ENCODE measurements at regions not wholly inside any gene's neighbourhood (a gene's known extent, or its start where the extent isn't known, plus 50 kb on each side); places are given as distances from the start of the nearest gene placed in this dataset.

DNA sequence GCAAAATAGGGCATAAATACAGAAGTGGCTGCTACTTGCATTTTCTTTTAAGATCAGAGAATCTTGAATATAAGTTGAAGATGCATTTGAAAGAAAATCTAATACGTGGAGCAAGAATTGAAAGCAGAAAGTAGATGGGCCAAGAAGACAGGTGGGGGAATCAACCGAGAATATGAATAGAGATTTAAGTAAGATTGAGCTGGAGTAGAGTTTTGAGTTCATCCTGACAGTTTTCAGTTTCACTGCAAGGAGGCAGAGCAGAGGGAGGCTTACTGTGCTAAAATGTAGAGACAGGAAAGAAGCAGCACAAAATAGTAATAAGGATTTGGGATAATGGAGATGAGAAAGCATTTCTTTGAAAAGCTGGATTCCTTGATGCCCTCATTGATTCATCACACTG lies 214.5 kb downstream of the GJA1 start:
- H3K4me3 ChIP-seq (ENCODE audit: low read depth, low read length), result no peak overlapping the region
- TF ChIP-seq, protein P1, sequence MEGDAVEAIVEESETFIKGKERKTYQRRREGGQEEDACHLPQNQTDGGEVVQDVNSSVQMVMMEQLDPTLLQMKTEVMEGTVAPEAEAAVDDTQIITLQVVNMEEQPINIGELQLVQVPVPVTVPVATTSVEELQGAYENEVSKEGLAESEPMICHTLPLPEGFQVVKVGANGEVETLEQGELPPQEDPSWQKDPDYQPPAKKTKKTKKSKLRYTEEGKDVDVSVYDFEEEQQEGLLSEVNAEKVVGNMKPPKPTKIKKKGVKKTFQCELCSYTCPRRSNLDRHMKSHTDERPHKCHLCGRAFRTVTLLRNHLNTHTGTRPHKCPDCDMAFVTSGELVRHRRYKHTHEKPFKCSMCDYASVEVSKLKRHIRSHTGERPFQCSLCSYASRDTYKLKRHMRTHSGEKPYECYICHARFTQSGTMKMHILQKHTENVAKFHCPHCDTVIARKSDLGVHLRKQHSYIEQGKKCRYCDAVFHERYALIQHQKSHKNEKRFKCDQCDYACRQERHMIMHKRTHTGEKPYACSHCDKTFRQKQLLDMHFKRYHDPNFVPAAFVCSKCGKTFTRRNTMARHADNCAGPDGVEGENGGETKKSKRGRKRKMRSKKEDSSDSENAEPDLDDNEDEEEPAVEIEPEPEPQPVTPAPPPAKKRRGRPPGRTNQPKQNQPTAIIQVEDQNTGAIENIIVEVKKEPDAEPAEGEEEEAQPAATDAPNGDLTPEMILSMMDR (conservative IDR thresholded peaks at IDR 0.05; ENCODE audit: low read depth, low read length), result no peak
- no peak for DNase-seq (ENCODE audit: low read depth)

DNA sequence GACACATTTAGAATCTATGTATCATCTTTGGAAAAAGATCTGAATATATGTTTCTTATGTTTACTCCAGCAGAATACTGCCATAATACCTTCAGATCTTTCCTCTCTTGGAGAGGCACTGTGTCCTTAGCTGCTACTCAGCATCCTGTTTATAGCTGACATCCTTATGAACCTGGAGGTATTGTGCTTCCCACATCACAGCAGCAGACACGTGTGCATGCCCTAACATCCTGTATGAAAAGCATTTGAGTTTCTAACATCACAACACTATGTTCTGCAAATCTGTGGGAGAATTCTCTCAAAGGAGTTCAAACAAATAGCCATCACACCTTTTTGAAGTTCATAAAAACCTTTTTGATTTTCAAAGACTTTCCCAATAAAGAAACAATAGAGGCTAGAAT lies 216.0 kb downstream of the GJA1 start:
- TF ChIP-seq, protein P1 (conservative IDR thresholded peaks at IDR 0.05; ENCODE audit: low read depth, low read length), result no peak
- no peak overlapping the region for H3K4me3 ChIP-seq (ENCODE audit: low read depth, low read length)
- peak; percentile 86 for DNase-seq (ENCODE audit: low read depth)

DNA sequence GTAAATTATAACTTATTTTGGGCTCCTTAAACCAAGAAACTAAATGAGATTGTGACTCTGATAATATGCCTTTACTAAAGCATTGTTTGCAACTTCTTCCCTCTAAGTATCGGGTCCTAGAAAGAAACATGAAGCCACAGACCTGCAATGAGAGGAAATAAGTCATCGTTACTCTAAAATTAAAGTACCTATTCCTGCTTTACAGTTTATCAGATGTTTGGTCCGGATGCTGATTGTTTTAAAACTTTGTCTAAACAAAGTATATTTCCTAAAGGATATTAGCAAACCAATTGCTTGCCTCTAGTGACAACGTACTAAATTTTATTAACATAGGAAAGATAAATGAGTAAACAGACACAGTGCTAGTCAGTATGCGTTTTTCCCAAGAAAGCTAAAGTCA lies 216.8 kb downstream of the GJA1 start:
- peak; percentile 19 for DNase-seq (ENCODE audit: low read depth)
- no peak overlapping the region for H3K4me3 ChIP-seq (ENCODE audit: low read depth, low read length)
- TF ChIP-seq, protein P1 (conservative IDR thresholded peaks at IDR 0.05; ENCODE audit: low read depth, low read length), result no peak

DNA sequence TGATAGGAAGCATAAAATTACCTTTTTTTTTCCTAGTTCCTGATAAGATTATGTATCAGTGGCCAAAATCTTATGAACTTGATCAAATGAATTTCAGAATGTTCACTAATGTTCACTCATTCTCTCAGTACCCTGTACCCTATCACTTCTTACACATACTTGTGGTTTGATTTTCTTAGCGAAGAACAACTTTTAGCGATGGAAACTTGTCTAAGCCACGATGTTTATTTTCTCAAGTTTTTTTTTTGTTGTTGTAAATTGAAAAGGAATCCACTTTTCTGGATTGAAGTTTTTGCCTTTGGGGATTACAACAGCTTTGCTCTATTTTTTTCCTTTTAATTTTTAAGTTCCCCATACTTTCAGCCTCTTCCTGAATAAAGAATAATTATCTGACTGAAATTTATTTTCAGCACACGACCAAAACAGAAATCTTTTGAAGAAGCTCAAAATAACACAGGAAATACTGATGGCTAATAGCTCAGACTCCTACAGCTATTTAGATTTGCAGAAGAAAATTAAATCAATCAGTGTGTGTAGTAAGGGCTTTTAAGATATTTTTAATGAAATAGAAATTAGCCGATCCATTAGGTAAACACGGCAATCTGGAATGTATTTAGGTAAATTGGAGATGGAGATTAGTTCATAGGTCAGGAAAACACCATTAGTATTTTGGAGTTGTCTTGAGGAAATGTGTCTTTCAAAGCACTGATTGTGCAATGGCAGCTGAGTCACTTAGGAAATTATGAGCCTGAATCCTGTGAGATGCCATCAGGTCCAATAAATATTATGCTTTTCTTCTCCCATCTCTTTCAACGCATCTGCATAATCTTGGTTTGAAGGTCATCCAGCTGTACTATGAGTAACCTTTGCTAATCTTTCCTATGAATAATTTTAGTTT lies 217.5 kb downstream of the GJA1 start:
- DNase-seq (ENCODE audit: low read depth), result peak; percentile 92
- TF ChIP-seq, protein P1 (conservative IDR thresholded peaks at IDR 0.05; ENCODE audit: low read depth, low read length), result no peak
- H3K4me3 ChIP-seq (ENCODE audit: low read depth, low read length), result no peak overlapping the region

DNA sequence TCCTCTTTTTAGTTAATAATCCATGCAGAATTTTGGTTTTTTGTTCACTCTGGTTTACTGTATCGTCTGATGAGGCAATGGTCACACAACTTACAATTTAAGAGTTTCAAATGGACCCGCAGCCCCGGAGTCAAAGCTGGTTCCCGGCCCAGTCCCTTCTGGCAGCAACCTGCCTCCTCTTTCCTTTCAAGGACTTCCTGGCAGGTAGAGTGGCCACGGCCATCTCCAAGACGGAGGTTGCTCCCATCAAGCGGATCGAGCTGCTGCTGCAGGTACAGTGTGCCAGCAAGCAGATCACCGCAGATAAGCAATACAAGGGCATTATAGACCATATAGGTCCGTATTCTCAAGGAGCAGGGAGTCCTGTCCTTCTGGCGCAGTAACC lies 218.2 kb downstream of the GJA1 start:
- no peak overlapping the region for H3K4me3 ChIP-seq (ENCODE audit: low read depth, low read length)
- TF ChIP-seq, protein P1 (conservative IDR thresholded peaks at IDR 0.05; ENCODE audit: low read depth, low read length), result no peak
- DNase-seq (ENCODE audit: low read depth), result no peak

DNA sequence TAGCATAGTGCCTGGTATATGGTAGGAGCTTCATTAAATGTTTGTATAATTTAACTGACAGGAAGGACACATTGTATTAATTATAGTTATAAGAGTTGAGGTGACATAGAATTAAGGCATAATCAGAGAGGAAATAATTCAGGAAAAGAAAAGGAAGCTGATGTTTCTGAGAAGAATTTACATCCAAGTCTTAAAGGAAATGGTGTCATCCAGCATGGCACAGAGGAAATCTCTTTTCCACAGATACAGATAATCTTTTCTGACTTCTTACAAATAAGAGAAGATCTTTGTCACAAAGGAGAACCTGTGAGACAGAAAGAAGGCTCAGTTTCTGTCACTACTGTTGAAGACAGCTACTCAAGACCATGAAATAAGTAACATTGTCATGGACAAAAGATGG lies 222.5 kb downstream of the GJA1 start:
- TF ChIP-seq, protein P1 (conservative IDR thresholded peaks at IDR 0.05; ENCODE audit: low read depth, low read length), result no peak
- no peak overlapping the region for H3K4me3 ChIP-seq (ENCODE audit: low read depth, low read length)
- DNase-seq (ENCODE audit: low read depth), result no peak

DNA sequence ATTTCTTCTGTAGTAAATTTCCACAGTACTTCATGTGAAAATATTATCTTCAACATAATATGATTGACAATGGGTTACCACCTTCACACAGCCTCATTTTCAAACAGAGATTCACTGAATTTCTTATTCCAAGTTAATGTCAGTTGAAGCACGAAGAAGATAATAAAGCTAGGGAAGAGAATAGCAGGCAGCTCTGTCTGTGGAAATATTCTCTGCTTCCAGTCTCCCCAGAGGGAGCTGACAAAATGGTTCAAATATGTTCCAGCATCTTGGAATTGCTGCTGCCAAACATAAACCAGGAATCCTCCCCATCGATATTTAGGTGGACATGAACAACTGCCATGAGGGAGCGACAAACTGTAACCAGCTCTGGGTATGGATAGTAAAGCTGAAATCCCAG lies 224.8 kb downstream of the GJA1 start:
- H3K4me3 ChIP-seq (ENCODE audit: low read depth, low read length), result no peak overlapping the region
- DNase-seq (ENCODE audit: low read depth), result no peak
- TF ChIP-seq, protein P1 (conservative IDR thresholded peaks at IDR 0.05; ENCODE audit: low read depth, low read length), result no peak

Measured in choroid plexus epithelial cell (primary cell).